OCI-LY7 (cell line): ENCODE measurements at regions not wholly inside any gene's neighbourhood (a gene's known extent, or its start where the extent isn't known, plus 50 kb on each side); places are given as distances from the start of the nearest gene placed in this dataset.

Source experiments
- BruUV-seq: library from RNA; stranded (reverse); fragments of 400-500 nt; replicated peaks from 2 replicates; lab custom pipeline; 2021; lab: Mats Ljungman, UMichigan
- CTCF ChIA-PET: fragments of 300-600 bp; sonication (Branson Sonifier 250); formaldehyde crosslinking; loops from one replicate; lab custom pipeline; 2022; ENCODE audit warnings: antibody characterized with exemption; ENCODE audit not compliant: unreplicated experiment; lab: Charles Lee
- POLR2A ChIA-PET: fragments of 300-600 bp; sonication (Branson Sonifier 250); formaldehyde crosslinking; loops from one replicate; lab custom pipeline; 2022; ENCODE audit warnings: antibody characterized with exemption; lab: Charles Lee
- DNase-seq: peaks from one replicate; pipeline ENCODE4 v3.0.0-alpha.2; 2015; ENCODE audit warnings: low spot score
- H2AFZ ChIP-seq: fragments of 200-600 bp; sonication (generic), shearing (Covaris generic); 2 replicates; pipeline ENCODE4 v1.6.1; 2014; ENCODE audit warnings: mild to moderate bottlenecking, antibody characterized with exemption, low read length, moderate library complexity
- H3K27ac ChIP-seq: fragments of 200-600 bp; sonication (generic); 2 replicates; pipeline ENCODE4 v1.5.1; 2014; ENCODE audit warnings: mixed run types, low read depth, mild to moderate bottlenecking, moderate library complexity, low read length, inconsistent platforms; ENCODE audit not compliant: poor library complexity, severe bottlenecking
- H3K36me3 ChIP-seq: fragments of 200-600 bp; sonication (generic); 2 replicates; pipeline ENCODE4 v1.6.1; 2014; ENCODE audit warnings: mild to moderate bottlenecking, antibody characterized with exemption, low read length, moderate library complexity, mixed read lengths; ENCODE audit not compliant: insufficient read depth
- H3K4me1 ChIP-seq: fragments of 200-600 bp; sonication (generic); 2 replicates; pipeline ENCODE4 v1.5.1; 2014; ENCODE audit warnings: mild to moderate bottlenecking, low read length; ENCODE audit not compliant: insufficient read depth, poor library complexity, severe bottlenecking
- H3K4me2 ChIP-seq: fragments of 200-600 bp; sonication (generic); 2 replicates; pipeline ENCODE4 v1.6.1; 2014; ENCODE audit warnings: mild to moderate bottlenecking, low read length
- H3K4me3 ChIP-seq: fragments of 200-600 bp; sonication (generic); 2 replicates; pipeline ENCODE4 v1.5.1; 2014; ENCODE audit warnings: mild to moderate bottlenecking, low read depth, low read length; ENCODE audit not compliant: poor library complexity, severe bottlenecking
- H3K79me2 ChIP-seq: fragments of 200-600 bp; sonication (generic); 2 replicates; pipeline ENCODE4 v1.6.1; 2016; ENCODE audit warnings: low read depth, mild to moderate bottlenecking, low read length, moderate library complexity, mixed read lengths; ENCODE audit not compliant: insufficient read depth
- H3K9me2 ChIP-seq: fragments of 200-600 bp; sonication (generic); 2 replicates; pipeline ENCODE4 v1.6.1; 2016; ENCODE audit warnings: mild to moderate bottlenecking, low read length, mixed read lengths; ENCODE audit not compliant: insufficient read depth
- H3K9me3 ChIP-seq: fragments of 200-600 bp; sonication (generic); 2 replicates; pipeline ENCODE4 v1.6.1; 2014; ENCODE audit warnings: mild to moderate bottlenecking, mixed run types, low read length, mixed read lengths
- H4K20me1 ChIP-seq: fragments of 200-600 bp; sonication (generic); 2 replicates; pipeline ENCODE4 v1.6.1; 2014; ENCODE audit warnings: mild to moderate bottlenecking, antibody characterized with exemption, low read length, moderate library complexity, mixed read lengths; ENCODE audit not compliant: insufficient read depth
- EZH2phosphoT487 ChIP-seq: fragments of 200-600 bp; sonication (generic); IDR thresholded peaks from 2 replicates; pipeline ENCODE4 v1.6.1; 2018; ENCODE audit warnings: low read depth, borderline replicate concordance, mild to moderate bottlenecking, mixed run types, antibody characterized with exemption, low read length, moderate library complexity, mixed read lengths
- intact Hi-C: fragments of 100-400 bp; cut with micrococcal nuclease; formaldehyde crosslinking; loops from one replicate; pipeline ENCODE4 v1.10.0; 2022; ENCODE audit not compliant: unreplicated experiment
- TF ChIP-seq, protein P1 (sequence below): fragments of 200-600 bp; sonication (generic); conservative IDR thresholded peaks from 2 replicates; pipeline ENCODE4 v1.5.1; 2014; ENCODE audit warnings: mild to moderate bottlenecking, antibody characterized with exemption, low read length, moderate library complexity, mixed read lengths

DNA sequence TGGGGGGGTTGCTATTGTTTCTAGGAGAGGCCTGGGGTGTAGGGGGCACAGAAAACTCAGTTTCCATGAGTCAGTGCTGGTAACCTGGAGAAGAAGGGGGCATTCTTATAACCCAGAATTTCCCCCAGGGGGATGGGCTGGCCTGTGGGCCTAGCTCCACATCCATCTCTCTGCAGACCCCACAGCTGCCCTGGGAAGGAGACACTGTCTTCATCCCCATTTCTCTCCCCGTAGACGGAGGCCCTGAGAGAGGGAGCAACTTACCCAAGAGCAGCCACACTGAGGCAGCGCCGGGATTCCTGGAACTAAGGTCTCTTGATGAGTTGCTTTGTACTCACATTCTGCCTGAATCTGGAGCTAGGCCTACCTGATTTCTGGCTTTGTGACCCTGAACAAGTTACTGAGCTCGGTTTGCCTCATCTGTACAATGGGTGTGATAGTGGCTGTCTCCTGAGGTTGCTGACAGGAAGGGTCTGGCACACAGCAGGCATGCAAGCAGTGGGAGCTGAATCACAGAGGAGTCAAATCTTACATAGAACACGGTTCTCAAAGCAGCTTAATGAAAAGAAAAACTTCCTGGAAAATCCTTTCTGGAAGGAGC, 55.0 kb upstream of the LCTL start:
- Histone ChIP-seq H4K20me1 (no peaks in the 10 kb centered on the region), H3K36me3 (no peaks in the 10 kb centered on the region), H3K4me1 (no peaks in the 10 kb centered on the region), H2AFZ (no peak overlapping the region), H3K9me2 (no peaks in the 10 kb centered on the region), H3K4me3 (no peak overlapping the region), H3K4me2 (no peak overlapping the region), H3K9me3 (no peaks in the 10 kb centered on the region), H3K79me2 (no peaks in the 10 kb centered on the region), H3K27ac (no peak overlapping the region)
- TF ChIP-seq EZH2phosphoT487, result no peak
- TF ChIP-seq, protein P1, sequence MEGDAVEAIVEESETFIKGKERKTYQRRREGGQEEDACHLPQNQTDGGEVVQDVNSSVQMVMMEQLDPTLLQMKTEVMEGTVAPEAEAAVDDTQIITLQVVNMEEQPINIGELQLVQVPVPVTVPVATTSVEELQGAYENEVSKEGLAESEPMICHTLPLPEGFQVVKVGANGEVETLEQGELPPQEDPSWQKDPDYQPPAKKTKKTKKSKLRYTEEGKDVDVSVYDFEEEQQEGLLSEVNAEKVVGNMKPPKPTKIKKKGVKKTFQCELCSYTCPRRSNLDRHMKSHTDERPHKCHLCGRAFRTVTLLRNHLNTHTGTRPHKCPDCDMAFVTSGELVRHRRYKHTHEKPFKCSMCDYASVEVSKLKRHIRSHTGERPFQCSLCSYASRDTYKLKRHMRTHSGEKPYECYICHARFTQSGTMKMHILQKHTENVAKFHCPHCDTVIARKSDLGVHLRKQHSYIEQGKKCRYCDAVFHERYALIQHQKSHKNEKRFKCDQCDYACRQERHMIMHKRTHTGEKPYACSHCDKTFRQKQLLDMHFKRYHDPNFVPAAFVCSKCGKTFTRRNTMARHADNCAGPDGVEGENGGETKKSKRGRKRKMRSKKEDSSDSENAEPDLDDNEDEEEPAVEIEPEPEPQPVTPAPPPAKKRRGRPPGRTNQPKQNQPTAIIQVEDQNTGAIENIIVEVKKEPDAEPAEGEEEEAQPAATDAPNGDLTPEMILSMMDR, result no peak
- DNase-seq, result no peak
- BruUV-seq, result no TSS peak
- CTCF ChIA-PET, result no interaction called here
- intact Hi-C loops, result no loop called here
- POLR2A ChIA-PET, result interaction anchor here (0.8 to 0.9 kb wide), 2 partner anchors 72 to 91 kb away, joined by 3 read pairs; no protein-coding TSS in a partner anchor

DNA sequence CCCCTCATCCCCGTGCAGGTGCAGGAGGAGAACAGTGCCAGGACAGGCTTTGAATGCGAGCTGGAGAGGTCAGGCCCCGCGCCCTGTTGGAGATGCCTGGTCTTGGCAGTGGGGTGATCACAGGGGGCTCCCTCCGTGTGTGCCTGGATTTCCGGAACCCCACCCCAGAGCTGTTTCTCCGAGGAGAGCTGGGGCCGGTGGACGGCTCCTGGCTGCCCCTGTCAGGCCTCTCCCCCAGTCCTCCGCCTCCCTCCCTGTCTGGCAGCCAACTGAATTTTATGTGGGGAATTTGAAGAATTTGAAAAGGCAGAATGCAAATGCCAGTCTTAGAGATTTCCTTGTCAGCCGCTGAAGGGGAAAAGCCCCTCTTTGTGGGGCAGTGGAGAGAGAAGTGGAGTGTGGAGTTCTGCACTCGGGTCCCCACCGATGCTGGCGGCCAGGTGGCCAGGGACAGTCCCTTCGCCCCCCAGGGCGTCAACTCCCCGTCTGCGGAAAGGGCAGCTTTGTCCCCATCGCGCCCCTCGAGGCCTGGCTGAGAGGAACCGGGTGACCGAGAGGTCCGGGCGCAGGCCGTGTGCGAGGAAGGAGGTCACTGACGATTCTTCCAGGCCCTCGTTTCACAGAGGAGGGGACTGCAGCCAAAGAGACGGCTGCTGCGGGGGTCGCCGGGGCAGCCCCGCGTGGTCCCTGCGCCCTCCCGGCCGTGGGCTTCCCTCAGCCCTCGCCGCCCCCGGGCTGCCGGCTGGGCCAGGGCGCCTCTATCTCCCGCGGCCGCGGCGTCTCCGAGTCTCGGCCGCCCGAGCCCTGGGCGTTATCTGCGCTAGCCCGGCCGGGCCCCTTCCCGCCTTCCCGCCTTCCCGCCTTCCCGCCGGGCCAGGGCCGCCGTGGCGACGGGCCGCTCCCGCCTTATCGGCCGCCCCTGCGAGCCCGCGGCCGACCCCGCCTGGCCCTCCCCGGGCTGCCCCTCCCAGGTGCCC, 56.0 kb upstream of the LCTL start:
- CTCF ChIA-PET, result no interaction called here
- Histone ChIP-seq H3K9me3 (no peaks in the 10 kb centered on the region), H2AFZ (no peak overlapping the region), H4K20me1 (no peaks in the 10 kb centered on the region), H3K4me1 (no peaks in the 10 kb centered on the region), H3K4me3 (no peak overlapping the region), H3K4me2 (no peak overlapping the region), H3K79me2 (no peaks in the 10 kb centered on the region), H3K9me2 (no peaks in the 10 kb centered on the region), H3K36me3 (no peaks in the 10 kb centered on the region), H3K27ac (no peak overlapping the region)
- DNase-seq, result no peak
- TF ChIP-seq EZH2phosphoT487, result no peak
- TF ChIP-seq, protein P1, result no peak
- BruUV-seq, result no TSS peak
- intact Hi-C loops, result no loop called here
- POLR2A ChIA-PET, result interaction anchor here (0.7 to 0.9 kb wide), 2 partner anchors 71 to 1997 kb away, joined by 3 read pairs; no protein-coding TSS in a partner anchor
